HS-5 (cell line): ENCODE measurements at regions not wholly inside any gene's neighbourhood (a gene's known extent, or its start where the extent isn't known, plus 50 kb on each side); places are given as distances from the start of the nearest gene placed in this dataset.

ENCODE experiments used
- DNase-seq: peaks from one replicate; pipeline ENCODE4 v3.0.0-alpha.2; 2012; ENCODE audit warnings: low read depth

DNA sequence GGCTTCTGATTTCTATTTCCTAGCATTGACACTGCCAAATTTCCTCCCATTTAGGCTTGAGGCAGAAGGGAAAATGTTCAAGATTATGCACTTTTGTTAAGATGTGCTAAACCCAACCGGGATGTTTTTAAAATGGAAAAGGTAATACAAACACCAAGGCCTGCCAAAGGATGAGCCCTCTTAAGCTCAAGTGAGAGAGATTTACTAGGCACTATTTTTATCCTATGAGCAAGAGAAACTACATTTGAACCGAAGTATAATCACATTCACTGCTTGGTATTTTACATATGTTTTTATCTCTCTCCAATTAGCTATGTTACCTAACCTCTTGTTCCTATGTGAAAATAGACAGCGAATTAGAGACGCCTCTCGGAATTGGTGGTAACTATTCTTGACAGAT, 295.8 kb downstream of the GABRB3 start:
- DNase-seq: no peak

DNA sequence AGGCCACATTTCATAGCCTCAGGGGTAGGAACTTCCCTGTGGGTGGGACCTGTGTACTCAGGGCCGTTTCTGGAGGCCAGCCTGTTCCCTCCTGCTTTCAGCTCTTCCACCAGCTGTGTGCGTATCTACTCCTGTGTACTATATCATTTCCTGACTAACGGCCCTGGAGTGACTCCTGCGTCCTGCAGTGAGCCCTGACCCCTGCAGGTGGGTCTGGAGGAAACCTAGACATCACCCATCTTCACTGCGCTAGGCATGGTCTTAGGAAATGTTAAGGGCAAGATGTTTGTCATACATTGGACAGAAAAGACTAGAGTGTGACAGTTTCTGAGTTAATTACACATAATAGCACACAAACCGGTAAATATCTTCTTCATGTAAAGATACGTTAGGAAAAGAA, 297.3 kb downstream of the GABRB3 start:
- no peak for DNase-seq

GRCh38 chr15:26472661-26473060, 300.2 kb downstream of the GABRB3 start:
- no peak for DNase-seq

DNA sequence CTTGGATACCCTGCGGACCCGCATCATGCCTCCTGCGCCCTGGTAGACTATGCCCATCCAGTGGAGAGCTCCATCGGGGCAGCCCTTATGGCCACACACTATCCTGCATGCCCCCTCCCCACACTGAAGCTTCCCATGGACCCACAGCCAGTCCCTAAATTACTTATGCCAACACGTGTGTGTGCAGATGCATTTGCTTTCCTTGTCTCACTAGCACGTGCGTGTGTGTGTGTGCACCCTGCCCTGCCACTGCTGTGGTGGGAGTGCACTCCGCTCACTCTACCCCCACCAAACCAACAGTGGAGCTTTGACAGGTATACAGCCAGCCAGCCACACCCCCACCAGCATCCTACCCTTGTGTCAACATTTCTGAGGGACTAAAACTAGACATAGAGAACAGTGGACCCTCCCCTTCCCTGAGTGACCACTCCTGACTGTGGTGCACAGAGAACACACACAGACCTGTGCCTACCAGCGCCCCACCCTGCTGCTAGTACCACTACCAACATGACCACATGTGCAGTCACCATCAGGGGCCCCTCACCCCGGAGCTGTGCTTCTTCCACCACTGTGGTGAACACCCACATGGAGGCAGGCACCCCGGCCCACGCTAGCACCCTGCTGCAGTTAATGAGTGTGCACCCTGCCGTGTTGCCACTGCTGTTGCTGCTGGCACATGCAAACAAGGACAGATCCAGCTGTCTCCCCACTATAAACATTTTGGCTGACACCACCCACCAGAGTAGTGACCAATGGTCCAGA, 310.8 kb downstream of the GABRB3 start:
- DNase-seq: no peak

DNA sequence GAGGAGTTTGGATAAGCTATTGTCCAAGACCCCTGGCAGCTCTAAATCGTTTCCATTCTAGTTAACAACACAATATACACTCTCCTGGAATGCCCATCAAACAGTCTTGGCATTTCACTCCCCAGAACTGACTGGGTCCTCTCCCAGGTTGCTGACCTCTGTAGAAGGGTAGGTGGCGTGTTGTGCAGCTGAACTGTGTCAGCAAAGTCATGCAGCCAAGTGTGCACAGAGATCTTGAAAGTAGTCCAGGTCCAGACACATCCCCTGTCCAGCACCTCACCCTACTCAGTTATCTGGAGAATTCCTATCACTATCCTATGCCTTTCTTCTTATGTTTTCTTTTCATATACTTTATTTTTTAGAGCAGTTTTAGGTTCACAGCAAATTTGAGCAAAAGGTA, 312.7 kb downstream of the GABRB3 start:
- DNase-seq: no peak

GRCh38 chr15:26455828-26456227, 317.0 kb downstream of the GABRB3 start:
- DNase-seq: no peak

GRCh38 chr15:26453914-26454313, 319.0 kb downstream of the GABRB3 start:
- no peak for DNase-seq

GRCh38 chr15:26451995-26452394, 320.9 kb downstream of the GABRB3 start:
- DNase-seq: no peak

DNA sequence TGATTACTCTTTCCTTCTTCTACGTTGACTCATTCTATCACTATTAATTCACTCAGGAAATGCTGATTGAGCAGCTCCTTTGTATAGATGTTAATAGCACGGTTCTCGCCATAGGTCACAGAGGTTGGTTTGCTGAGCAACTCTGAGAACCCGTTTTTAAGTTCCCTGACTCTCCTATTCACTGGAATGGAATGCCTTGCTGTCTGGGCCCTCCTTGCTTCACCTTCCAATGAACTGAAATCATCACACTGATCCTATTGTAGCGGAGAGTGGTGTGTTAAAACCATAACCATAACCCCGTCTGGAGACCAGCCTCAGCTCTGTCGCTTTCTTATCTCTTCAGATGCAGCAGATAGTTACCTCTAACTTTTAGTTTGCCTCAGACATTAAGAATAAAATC, 323.6 kb downstream of the GABRB3 start:
- no peak for DNase-seq

- no peak for DNase-seq
Measured at GRCh38 chr15:26443321-26443720, 329.5 kb downstream of the GABRB3 start.

DNA sequence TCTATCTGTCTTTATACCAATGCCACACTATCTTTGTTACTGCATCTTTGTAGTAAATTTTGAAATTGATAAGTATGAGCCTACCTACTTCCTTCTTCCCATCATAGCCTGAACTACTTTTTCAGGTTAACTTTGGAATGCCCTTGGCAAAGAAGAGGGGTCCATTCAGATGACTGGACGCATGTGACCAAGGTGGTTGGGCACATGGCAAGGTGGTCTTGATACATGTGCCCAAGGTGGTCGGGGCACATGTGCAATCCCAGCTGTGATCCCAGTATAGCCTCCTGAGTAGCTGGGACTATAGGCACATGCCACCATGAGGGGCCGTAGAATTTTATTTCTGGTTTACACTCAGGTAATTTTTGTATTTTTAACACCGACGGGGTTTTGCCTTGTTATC, 330.2 kb downstream of the GABRB3 start:
- no peak for DNase-seq

- DNase-seq: no peak
Measured at GRCh38 chr15:26439681-26440080, 333.2 kb downstream of the GABRB3 start.

DNA sequence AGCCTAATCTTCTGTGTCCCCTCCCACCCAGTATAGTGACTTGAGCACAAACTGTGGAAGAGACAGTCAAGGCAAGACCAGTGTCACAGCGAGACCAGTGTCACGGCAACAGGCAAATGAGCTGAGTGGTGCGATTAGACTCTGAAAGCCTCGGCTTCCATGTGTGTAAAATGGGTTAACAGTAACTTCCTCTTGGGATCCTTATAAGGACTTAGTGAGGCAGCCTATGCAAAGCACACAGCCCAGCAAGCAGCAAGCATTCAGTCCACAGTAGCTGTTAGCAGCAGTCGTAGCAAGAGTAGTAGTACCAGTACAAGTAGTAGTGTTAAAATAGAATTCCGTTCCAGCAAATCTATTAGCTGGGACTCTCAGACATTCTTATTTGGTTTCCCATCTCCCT, 334.1 kb downstream of the GABRB3 start:
- no peak for DNase-seq

- DNase-seq: no peak
Measured at GRCh38 chr15:26438316-26438715, 334.6 kb downstream of the GABRB3 start.

- no peak for DNase-seq
Measured at GRCh38 chr15:26433818-26434217, 339.0 kb downstream of the GABRB3 start.

- no peak for DNase-seq
Measured at GRCh38 chr15:26433060-26433459, 339.8 kb downstream of the GABRB3 start.

- DNase-seq: no peak
Measured at GRCh38 chr15:26421065-26421464, 351.8 kb downstream of the GABRB3 start.

GRCh38 chr15:26395624-26396023, 377.2 kb downstream of the GABRB3 start:
- DNase-seq: no peak

- DNase-seq: no peak
Measured at GRCh38 chr15:26394801-26395200, 378.1 kb downstream of the GABRB3 start.

GRCh38 chr15:26392956-26393355, 379.9 kb downstream of the GABRB3 start:
- no peak for DNase-seq

DNA sequence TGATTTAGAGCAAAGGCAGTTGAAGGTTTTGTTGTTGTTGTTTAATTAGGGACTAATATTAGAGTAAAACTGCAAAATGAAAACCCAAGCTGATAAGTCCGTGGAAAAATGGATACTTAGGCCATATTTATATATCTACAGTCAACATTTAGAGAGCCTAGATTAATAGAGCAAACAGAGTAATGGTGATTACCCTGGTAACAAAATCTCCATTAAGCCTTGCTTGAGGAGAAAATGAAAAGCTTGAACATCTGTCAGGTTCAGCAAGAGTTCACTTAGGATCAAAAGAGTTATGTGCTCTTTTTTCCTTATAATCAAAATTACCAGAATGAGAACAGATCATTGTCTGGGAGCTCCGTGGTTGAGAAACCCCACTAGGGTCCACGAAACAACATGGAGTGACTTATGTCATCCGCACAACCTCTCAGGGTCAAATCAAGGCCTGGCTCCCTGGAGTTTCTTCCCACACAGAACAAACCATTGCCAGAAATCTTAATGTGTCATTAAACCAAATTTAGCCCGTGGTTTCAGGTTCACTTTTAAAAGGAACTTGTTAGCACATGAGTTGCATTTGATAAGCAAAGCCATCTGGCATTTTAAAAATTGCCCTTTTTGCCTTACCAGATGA, 381.2 kb downstream of the GABRB3 start:
- no peak for DNase-seq

GRCh38 chr15:26382444-26383072, 390.3 kb downstream of the GABRB3 start:
- DNase-seq: no peak

DNA sequence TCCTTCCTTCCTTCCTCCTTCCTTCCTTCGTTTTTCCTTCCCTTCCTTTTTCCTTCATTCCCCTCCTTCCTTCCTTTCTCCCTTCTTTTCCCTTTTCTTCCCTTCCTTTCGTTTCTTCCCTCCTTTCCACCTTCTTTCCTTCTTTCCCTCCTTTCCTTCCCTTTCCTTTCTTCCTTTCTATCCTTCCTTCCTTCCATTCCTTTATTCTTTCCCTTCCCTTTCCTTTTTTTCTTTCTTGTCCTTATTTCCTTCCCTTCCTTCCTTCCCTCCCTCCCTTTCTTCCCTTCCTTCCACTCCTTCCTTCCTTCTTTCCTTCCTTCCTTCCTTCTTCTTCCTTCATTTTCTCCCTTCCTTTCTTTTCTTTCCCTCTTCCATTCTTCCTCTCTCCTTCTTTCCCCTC, 394.6 kb downstream of the GABRB3 start:
- DNase-seq: no peak
